WTC11 (cell line): ENCODE measurements at regions not wholly inside any gene's neighbourhood (a gene's known extent, or its start where the extent isn't known, plus 50 kb on each side); places are given as distances from the start of the nearest gene placed in this dataset.

Source experiments
- ATAC-seq: fragments of 200-7000 bp; cut with Tn5 transposase; 2 replicates; pipeline ENCODE4 v1.10.0; 2021; ENCODE audit warnings: mild to moderate bottlenecking, moderate library complexity
- CTCF ChIA-PET: fragments of 300-600 bp; sonication (Branson Sonifier 250); formaldehyde crosslinking; loops from one replicate; lab custom pipeline; 2021; ENCODE audit warnings: antibody characterized with exemption; lab: Charles Lee
- POLR2A ChIA-PET: fragments of 350-600 bp; sonication (Branson Sonifier 250); formaldehyde crosslinking; loops from one replicate; lab custom pipeline; 2021; ENCODE audit warnings: antibody characterized with exemption; lab: Charles Lee
- DNase-seq: peaks from one replicate; pipeline ENCODE4 v3.0.0; 2021; ENCODE audit warnings: low spot score
- H3K27ac Mint-ChIP-seq: 2 replicates; pipeline ENCODE4 v1.8.0; 2021; ENCODE audit warnings: mixed read lengths
- H3K27me3 Mint-ChIP-seq: 2 replicates; pipeline ENCODE4 v1.8.0; 2021; ENCODE audit warnings: low read depth, mild to moderate bottlenecking, moderate library complexity, mixed read lengths
- H3K36me3 Mint-ChIP-seq: 2 replicates; pipeline ENCODE4 v1.8.0; 2021; ENCODE audit warnings: mixed read lengths
- H3K4me1 Mint-ChIP-seq: 2 replicates; pipeline ENCODE4 v1.8.0; 2022; ENCODE audit warnings: mixed read lengths
- H3K4me3 Mint-ChIP-seq: 2 replicates; pipeline ENCODE4 v1.8.0; 2021; ENCODE audit warnings: mild to moderate bottlenecking, moderate library complexity, mixed read lengths
- H3K9me3 Mint-ChIP-seq: 2 replicates; pipeline ENCODE4 v1.8.0; 2021; ENCODE audit warnings: mixed read lengths
- AFF4 ChIP-seq: sonication (generic); formaldehyde crosslinking; IDR thresholded peaks from 2 replicates; pipeline ENCODE4 v1.8.1; 2023; ENCODE audit warnings: mild to moderate bottlenecking, missing genetic modification reagents, borderline replicate concordance
- ATF2 ChIP-seq: sonication (generic); formaldehyde crosslinking; IDR thresholded peaks from 2 replicates; pipeline ENCODE4 v1.8.1; 2022; ENCODE audit warnings: low read depth, missing genetic modification reagents, borderline replicate concordance
- ELF4 ChIP-seq: sonication (generic); formaldehyde crosslinking; IDR thresholded peaks from 2 replicates; pipeline ENCODE4 v1.8.1; 2022; ENCODE audit warnings: low read depth, mild to moderate bottlenecking, moderate library complexity, missing genetic modification reagents
- EMX1 ChIP-seq: fragments of 250-450 bp; sonication (Bioruptor Pico); IDR thresholded peaks from 2 replicates; pipeline ENCODE4 v1.8.0; 2021; ENCODE audit warnings: mild to moderate bottlenecking
- FOXK1 ChIP-seq: sonication (generic); formaldehyde crosslinking; IDR thresholded peaks from 2 replicates; pipeline ENCODE4 v1.8.0; 2022; ENCODE audit warnings: mild to moderate bottlenecking, moderate library complexity, missing genetic modification reagents
- FOXP1 ChIP-seq: sonication (generic); formaldehyde crosslinking; IDR thresholded peaks from 2 replicates; pipeline ENCODE4 v1.8.0; 2022; ENCODE audit warnings: missing genetic modification reagents, mild to moderate bottlenecking, moderate library complexity, borderline replicate concordance
- GRHL2 ChIP-seq: fragments of 250-450 bp; sonication (Bioruptor Pico); IDR thresholded peaks from 2 replicates; pipeline ENCODE4 v1.8.0; 2022; ENCODE audit warnings: mild to moderate bottlenecking, moderate library complexity; ENCODE audit not compliant: insufficient replicate concordance, severe bottlenecking
- GTF2I ChIP-seq: fragments of 250-450 bp; sonication (Bioruptor Pico); conservative IDR thresholded peaks from 2 replicates; pipeline ENCODE4 v1.4.0; 2021; ENCODE audit warnings: mild to moderate bottlenecking
- IRF1 ChIP-seq: sonication (generic); formaldehyde crosslinking; IDR thresholded peaks from 2 replicates; pipeline ENCODE4 v1.8.0; 2023; ENCODE audit warnings: missing genetic modification reagents
- MXD4 ChIP-seq: fragments of 250-450 bp; sonication (Bioruptor Pico); IDR thresholded peaks from 2 replicates; pipeline ENCODE4 v1.8.0; 2021; ENCODE audit warnings: mild to moderate bottlenecking, moderate library complexity, borderline replicate concordance
- NFATC4 ChIP-seq: fragments of 250-450 bp; sonication (Bioruptor Pico); IDR thresholded peaks from 2 replicates; pipeline ENCODE4 v1.9.0; 2021; ENCODE audit warnings: mild to moderate bottlenecking
- NR1H2 ChIP-seq: sonication (generic); formaldehyde crosslinking; IDR thresholded peaks from 2 replicates; pipeline ENCODE4 v1.9.0; 2021; ENCODE audit warnings: mild to moderate bottlenecking, moderate library complexity, missing genetic modification reagents
- NR2C2 ChIP-seq: sonication (generic); formaldehyde crosslinking; IDR thresholded peaks from 2 replicates; pipeline ENCODE4 v1.8.0; 2022; ENCODE audit warnings: mild to moderate bottlenecking, missing genetic modification reagents
- PRRX2 ChIP-seq: fragments of 250-450 bp; sonication (Bioruptor Pico); IDR thresholded peaks from 2 replicates; pipeline ENCODE4 v1.8.0; 2021; ENCODE audit warnings: mild to moderate bottlenecking
- SMAD4 ChIP-seq: sonication (generic); formaldehyde crosslinking; IDR thresholded peaks from 2 replicates; pipeline ENCODE4 v1.8.0; 2022; ENCODE audit warnings: mild to moderate bottlenecking, missing genetic modification reagents
- SP1 ChIP-seq: sonication (generic); formaldehyde crosslinking; conservative IDR thresholded peaks from 2 replicates; pipeline ENCODE4 v1.8.1; 2022; ENCODE audit warnings: missing genetic modification reagents
- TCF7 ChIP-seq: sonication (generic); formaldehyde crosslinking; IDR thresholded peaks from 2 replicates; pipeline ENCODE4 v1.8.0; 2022; ENCODE audit warnings: mild to moderate bottlenecking, low read depth, missing genetic modification reagents, moderate library complexity
- TEAD4 ChIP-seq: sonication (generic); formaldehyde crosslinking; IDR thresholded peaks from 2 replicates; pipeline ENCODE4 v1.8.0; 2022; ENCODE audit warnings: mild to moderate bottlenecking, missing genetic modification reagents
- ZMAT4 ChIP-seq: fragments of 250-450 bp; sonication (Bioruptor Pico); IDR thresholded peaks from 2 replicates; pipeline ENCODE4 v1.9.0; 2021; ENCODE audit warnings: mild to moderate bottlenecking
- ZNF138 ChIP-seq: sonication (generic); formaldehyde crosslinking; conservative IDR thresholded peaks from 2 replicates; pipeline ENCODE4 v1.8.1; 2022; ENCODE audit warnings: mild to moderate bottlenecking, moderate library complexity, missing genetic modification reagents
- ZNF423 ChIP-seq: fragments of 250-450 bp; sonication (Bioruptor Pico); IDR thresholded peaks from 2 replicates; pipeline ENCODE4 v2.1.2; 2022; ENCODE audit warnings: mild to moderate bottlenecking, moderate library complexity
- TF ChIP-seq, protein P1 (sequence below): sonication (generic); formaldehyde crosslinking; IDR thresholded peaks from 2 replicates; pipeline ENCODE4 v1.8.0; 2022; ENCODE audit warnings: mild to moderate bottlenecking, missing genetic modification reagents
- TF ChIP-seq, protein P2 (sequence below): sonication (generic); formaldehyde crosslinking; IDR thresholded peaks from 2 replicates; pipeline ENCODE4 v1.8.0; 2022; ENCODE audit warnings: mild to moderate bottlenecking, missing genetic modification reagents

- TF ChIP-seq ZNF423: no peak
- TF ChIP-seq, protein P1, sequence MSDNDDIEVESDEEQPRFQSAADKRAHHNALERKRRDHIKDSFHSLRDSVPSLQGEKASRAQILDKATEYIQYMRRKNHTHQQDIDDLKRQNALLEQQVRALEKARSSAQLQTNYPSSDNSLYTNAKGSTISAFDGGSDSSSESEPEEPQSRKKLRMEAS (CRISPR knock-in tag): no peak
- no peak for TF ChIP-seq TEAD4 (CRISPR knock-in tag)
- no peak for TF ChIP-seq ELF4
- H3K4me3 Mint-ChIP-seq: no peak overlapping the region
- ChIA-PET POLR2A (no interaction called here), CTCF (no interaction called here)
- DNase-seq: no peak
- no peaks in the 10 kb centered on the region for H3K36me3 Mint-ChIP-seq
- H3K9me3 Mint-ChIP-seq: peaks cover 14% of the 10 kb centered on the region
- H3K27ac Mint-ChIP-seq: no peak overlapping the region
- H3K4me1 Mint-ChIP-seq: no peaks in the 10 kb centered on the region
- H3K27me3 Mint-ChIP-seq: no peaks in the 10 kb centered on the region
- ATAC-seq: no peak
These were observed 448.3 kb downstream of the TLE4 start for GRCh38 chr9:80020056-80020455.

DNA sequence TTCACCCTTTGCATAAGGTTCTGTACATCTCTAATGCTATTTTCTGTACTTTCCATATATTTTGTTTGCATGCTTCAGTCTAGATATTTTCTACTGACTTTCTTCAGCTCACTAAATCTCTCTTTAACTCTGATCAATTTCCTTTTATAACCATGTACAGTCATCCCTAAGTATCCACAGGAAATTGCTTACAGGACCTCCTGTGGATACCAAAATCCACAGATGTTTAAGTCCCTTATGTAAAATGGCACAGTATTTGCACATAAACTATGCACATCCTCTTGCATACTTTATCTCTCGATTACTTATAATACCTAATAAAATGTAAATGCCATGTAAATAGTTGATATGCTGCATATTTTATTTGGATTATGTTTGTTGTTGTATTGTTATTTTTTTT lies 442.1 kb downstream of the TLE4 start:
- Mint-ChIP-seq H3K4me3 (no peak overlapping the region), H3K27me3 (no peaks in the 10 kb centered on the region), H3K27ac (no peak overlapping the region), H3K36me3 (no peaks in the 10 kb centered on the region), H3K4me1 (peaks cover 14% of the 10 kb centered on the region)
- CTCF ChIA-PET: no interaction called here
- ATAC-seq: no peak
- POLR2A ChIA-PET: no interaction called here
- no peak for DNase-seq
- no peak for TF ChIP-seq FOXP1
- no peak for TF ChIP-seq ZMAT4 (CRISPR knock-in tag)
- no peak for TF ChIP-seq AFF4 (CRISPR knock-in tag)
- TF ChIP-seq PRRX2 (CRISPR knock-in tag): no peak
- TF ChIP-seq, protein P2, sequence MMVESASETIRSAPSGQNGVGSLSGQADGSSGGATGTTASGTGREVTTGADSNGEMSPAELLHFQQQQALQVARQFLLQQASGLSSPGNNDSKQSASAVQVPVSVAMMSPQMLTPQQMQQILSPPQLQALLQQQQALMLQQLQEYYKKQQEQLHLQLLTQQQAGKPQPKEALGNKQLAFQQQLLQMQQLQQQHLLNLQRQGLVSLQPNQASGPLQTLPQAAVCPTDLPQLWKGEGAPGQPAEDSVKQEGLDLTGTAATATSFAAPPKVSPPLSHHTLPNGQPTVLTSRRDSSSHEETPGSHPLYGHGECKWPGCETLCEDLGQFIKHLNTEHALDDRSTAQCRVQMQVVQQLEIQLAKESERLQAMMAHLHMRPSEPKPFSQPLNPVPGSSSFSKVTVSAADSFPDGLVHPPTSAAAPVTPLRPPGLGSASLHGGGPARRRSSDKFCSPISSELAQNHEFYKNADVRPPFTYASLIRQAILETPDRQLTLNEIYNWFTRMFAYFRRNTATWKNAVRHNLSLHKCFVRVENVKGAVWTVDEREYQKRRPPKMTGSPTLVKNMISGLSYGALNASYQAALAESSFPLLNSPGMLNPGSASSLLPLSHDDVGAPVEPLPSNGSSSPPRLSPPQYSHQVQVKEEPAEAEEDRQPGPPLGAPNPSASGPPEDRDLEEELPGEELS (CRISPR knock-in tag): no peak
- no peak for TF ChIP-seq FOXK1 (CRISPR knock-in tag)
- no peak for TF ChIP-seq ZNF423
- no peak for TF ChIP-seq GTF2I
- TF ChIP-seq ATF2 (CRISPR knock-in tag): no peak
- no peak for TF ChIP-seq TCF7 (CRISPR knock-in tag)
- TF ChIP-seq IRF1: no peak
- TF ChIP-seq MXD4 (CRISPR knock-in tag): no peak
- TF ChIP-seq SMAD4 (CRISPR knock-in tag): no peak
- no peak for TF ChIP-seq NR2C2 (CRISPR knock-in tag)
- no peak for TF ChIP-seq GRHL2
- TF ChIP-seq NR1H2 (CRISPR knock-in tag): no peak
- no peak for TF ChIP-seq NFATC4
- no peak for TF ChIP-seq EMX1 (CRISPR knock-in tag)
- TF ChIP-seq SP1 (CRISPR knock-in tag): no peak
- no peak for TF ChIP-seq ZNF138
- TF ChIP-seq, all 79 proteins: peak for 0
- no peaks in the 10 kb centered on the region for H3K9me3 Mint-ChIP-seq
